OCI-LY1 (cell line): ENCODE measurements at regions not wholly inside any gene's neighbourhood (a gene's known extent, or its start where the extent isn't known, plus 50 kb on each side); places are given as distances from the start of the nearest gene placed in this dataset.

Experiments
- H2AFZ ChIP-seq: fragments of 200-600 bp; sonication (generic), shearing (Covaris generic); 2 replicates; pipeline ENCODE4 v1.6.0; 2014; ENCODE audit warnings: antibody characterized with exemption, mild to moderate bottlenecking, low read length
- H3F3A ChIP-seq: fragments of 200-600 bp; sonication (generic), shearing (Covaris generic); 2 replicates; pipeline ENCODE4 v1.6.0; 2014; ENCODE audit warnings: mild to moderate bottlenecking, antibody characterized with exemption, low read length, moderate library complexity; ENCODE audit not compliant: insufficient read depth
- H3K27ac ChIP-seq: fragments of 200-600 bp; sonication (generic); 2 replicates; pipeline ENCODE4 v1.5.1; 2014; ENCODE audit warnings: low read length, mixed run types, mild to moderate bottlenecking, low read depth; ENCODE audit not compliant: poor library complexity, severe bottlenecking
- H3K27me3 ChIP-seq: fragments of 200-600 bp; sonication (generic); 2 replicates; pipeline ENCODE4 v1.6.0; 2014; ENCODE audit warnings: antibody characterized with exemption, mild to moderate bottlenecking, low read length, moderate library complexity; ENCODE audit not compliant: insufficient read depth
- H3K36me3 ChIP-seq: fragments of 200-600 bp; sonication (generic); 2 replicates; pipeline ENCODE4 v1.6.1; 2014; ENCODE audit warnings: mild to moderate bottlenecking, antibody characterized with exemption, low read length, moderate library complexity, mixed read lengths; ENCODE audit not compliant: insufficient read depth
- H3K4me1 ChIP-seq: fragments of 200-600 bp; sonication (generic); 2 replicates; pipeline ENCODE4 v1.5.1; 2014; ENCODE audit warnings: mild to moderate bottlenecking, low read length, moderate library complexity; ENCODE audit not compliant: insufficient read depth, severe bottlenecking
- H3K4me2 ChIP-seq: fragments of 200-600 bp; sonication (generic), shearing (Covaris generic); 2 replicates; pipeline ENCODE4 v1.6.1; 2014; ENCODE audit warnings: low read length
- H3K4me3 ChIP-seq: fragments of 200-600 bp; sonication (generic); 2 replicates; pipeline ENCODE4 v1.5.1; 2014; ENCODE audit warnings: low read length, low read depth, mild to moderate bottlenecking, mixed read lengths; ENCODE audit not compliant: poor library complexity, severe bottlenecking
- H3K79me2 ChIP-seq: fragments of 200-600 bp; shearing (Covaris generic); 2 replicates; pipeline ENCODE4 v1.6.1; 2016; ENCODE audit warnings: mixed run types, low read length, mixed read lengths; ENCODE audit not compliant: insufficient read depth
- H3K9ac ChIP-seq: fragments of 200-600 bp; sonication (generic), shearing (Covaris generic); 2 replicates; pipeline ENCODE4 v1.6.1; 2014; ENCODE audit warnings: mild to moderate bottlenecking, low read length, mixed read lengths
- H3K9me2 ChIP-seq: fragments of 200-600 bp; sonication (generic), shearing (Covaris generic); 2 replicates; pipeline ENCODE4 v1.6.1; 2014; ENCODE audit warnings: low read depth, mild to moderate bottlenecking, low read length, mixed read lengths
- H3K9me3 ChIP-seq: fragments of 200-600 bp; shearing (Covaris generic); 2 replicates; pipeline ENCODE4 v1.6.1; 2014; ENCODE audit warnings: low read length, mixed read lengths
- H4K20me1 ChIP-seq: fragments of 200-600 bp; sonication (generic), shearing (Covaris generic); 2 replicates; pipeline ENCODE4 v1.6.0; 2016; ENCODE audit warnings: mild to moderate bottlenecking, low read length; ENCODE audit not compliant: insufficient read depth
- CTCF ChIP-seq: fragments of 200-600 bp; sonication (generic), shearing (Covaris generic); IDR thresholded peaks from 2 replicates; pipeline ENCODE4 v1.5.1; 2017; ENCODE audit warnings: mild to moderate bottlenecking, antibody characterized with exemption, low read length, moderate library complexity, mixed read lengths
- EZH2 ChIP-seq: fragments of 200-600 bp; sonication (generic), shearing (Covaris generic); IDR thresholded peaks from 2 replicates; pipeline ENCODE4 v1.8.0; 2017; ENCODE audit warnings: borderline replicate concordance, mixed run types, mild to moderate bottlenecking, antibody characterized with exemption, low read length, moderate library complexity, mixed read lengths

- no peaks in the 10 kb centered on the region for H3K9me2 ChIP-seq
- H4K20me1 ChIP-seq = no peaks in the 10 kb centered on the region
- H3K27me3 ChIP-seq = no peaks in the 10 kb centered on the region
- no peaks in the 10 kb centered on the region for H3K36me3 ChIP-seq
- no peaks in the 10 kb centered on the region for H3F3A ChIP-seq
- H3K4me3 ChIP-seq = no peak overlapping the region
- no peaks in the 10 kb centered on the region for H3K9me3 ChIP-seq
- H3K27ac ChIP-seq = no peak overlapping the region
- H3K9ac ChIP-seq = no peak overlapping the region
- H3K4me1 ChIP-seq = no peaks in the 10 kb centered on the region
- no peaks in the 10 kb centered on the region for H3K79me2 ChIP-seq
- no peak for TF ChIP-seq EZH2
- TF ChIP-seq CTCF = no peak
- H3K4me2 ChIP-seq = no peak overlapping the region
- H2AFZ ChIP-seq = no peak overlapping the region
These were observed 197.0 kb upstream of the DCAF8L1 start for GRCh38 chrX:28178206-28178605.

- TF ChIP-seq CTCF (peak; percentile 54; the same call in 1 of the 2 replicates), EZH2 (no peak)
These were observed 196.0 kb upstream of the DCAF8L1 start for GRCh38 chrX:28177202-28177601.

GRCh38 chrX:28170713-28171112 is 189.5 kb upstream of the DCAF8L1 start:
- Histone ChIP-seq H3F3A (no peaks in the 10 kb centered on the region), H3K36me3 (no peaks in the 10 kb centered on the region), H3K27ac (no peak overlapping the region), H3K27me3 (no peaks in the 10 kb centered on the region), H4K20me1 (no peaks in the 10 kb centered on the region), H3K9me3 (no peaks in the 10 kb centered on the region), H3K9ac (no peak overlapping the region), H3K79me2 (no peaks in the 10 kb centered on the region), H3K9me2 (no peaks in the 10 kb centered on the region), H3K4me3 (no peak overlapping the region), H2AFZ (no peak overlapping the region), H3K4me1 (no peaks in the 10 kb centered on the region), H3K4me2 (no peak overlapping the region)
- TF ChIP-seq CTCF = no peak
- TF ChIP-seq EZH2 = no peak

More at GRCh38 chrX:28177202-28177601, 196.0 kb upstream of the DCAF8L1 start:
- no peak overlapping the region for H3K4me2 ChIP-seq
- no peaks in the 10 kb centered on the region for H3K79me2 ChIP-seq
- no peak overlapping the region for H3K9ac ChIP-seq
- H4K20me1 ChIP-seq = no peaks in the 10 kb centered on the region
- no peaks in the 10 kb centered on the region for H3K9me2 ChIP-seq
- H3K4me3 ChIP-seq = no peak overlapping the region
- no peak overlapping the region for H2AFZ ChIP-seq
- no peak overlapping the region for H3K27ac ChIP-seq
- no peaks in the 10 kb centered on the region for H3K27me3 ChIP-seq
- H3F3A ChIP-seq = no peaks in the 10 kb centered on the region
- no peaks in the 10 kb centered on the region for H3K9me3 ChIP-seq
- no peaks in the 10 kb centered on the region for H3K36me3 ChIP-seq
- H3K4me1 ChIP-seq = no peaks in the 10 kb centered on the region
